ENCODE measurements at regions not wholly inside any gene's neighbourhood (a gene's known extent, or its start where the extent isn't known, plus 50 kb on each side); places are given as distances from the start of the nearest gene placed in this dataset.

- H3K9me1 ChIP-seq (ENCODE audit: control insufficient read depth, insufficient read depth, low read length) = no peaks in the 10 kb centered on the region
- ATAC-seq (no peak), DNase-seq (ENCODE audit: extremely low read depth in 1 of 4, low spot score in 3 of 4) (no peak), FAIRE-seq (no peak)
- no peaks in the 10 kb centered on the region for H3K27me3 ChIP-seq (ENCODE audit: control insufficient read depth in 2 of 2, insufficient read depth in 2 of 2, low read length in 2 of 2)
- no peaks in the 10 kb centered on the region for H3K4me1 ChIP-seq (replicated peaks in 1 of 2; ENCODE audit: control insufficient read depth in 2 of 2, insufficient read depth in 2 of 2, low read length in 2 of 2)
- ChIA-PET POLR2A (no interaction called here), CTCF (ENCODE audit: low intra/inter-chr PET ratio) (no interaction called here)
- H3K9me3 ChIP-seq (replicated peaks; ENCODE audit: control insufficient read depth, insufficient read depth, low read depth, low read length) = no peaks in the 10 kb centered on the region
- no peaks in the 10 kb centered on the region for H4K20me1 ChIP-seq (replicated peaks; ENCODE audit: control insufficient read depth, insufficient read depth, low read length)
- no peak overlapping the region for H3K4me3 ChIP-seq
- H3K27ac ChIP-seq (ENCODE audit: extremely low read depth, low read depth, low read length) = no peak overlapping the region
- intact Hi-C loops (cut with micrococcal nuclease) (no loop called here), in situ Hi-C loops (cut with MboI) (no loop called here)
- no peaks in the 10 kb centered on the region for H3K79me2 ChIP-seq (ENCODE audit: control insufficient read depth, insufficient read depth, low read length)
- H3K36me3 ChIP-seq (ENCODE audit: control insufficient read depth, insufficient read depth, low read length) = no peaks in the 10 kb centered on the region
- H2AFZ ChIP-seq (ENCODE audit: low read depth, low read length) = no peak overlapping the region
- BruUV-seq (replicated peaks) = no TSS peak
- H3K9ac ChIP-seq (ENCODE audit: insufficient read depth in 1 of 2, low read depth in 2 of 2, low read length in 2 of 2) = no peak overlapping the region
- 56% methylated on average over 2 of the region's 2 CpGs for WGBS (ENCODE audit: insufficient coverage, low coverage, missing lambda C conversion rate)
- no peak overlapping the region for H3K4me2 ChIP-seq (ENCODE audit: insufficient read depth, low read length)
- TF ChIP-seq ZNF609 (CRISPR knock-in tag; IDR thresholded peaks at IDR 0.05; ENCODE audit: borderline replicate concordance) (no peak), ZNF165 (CRISPR knock-in tag; IDR thresholded peaks at IDR 0.05; ENCODE audit: borderline replicate concordance) (no peak), DACH1 (IDR thresholded peaks at IDR 0.05; ENCODE audit: partially characterized antibody) (no peak), NR3C1 (CRISPR knock-in tag; IDR thresholded peaks at IDR 0.05) (no peak), ZNF644 (tag; IDR thresholded peaks at IDR 0.05; ENCODE audit: low read depth) (no peak), MEF2D (tag; conservative IDR thresholded peaks at IDR 0.05; ENCODE audit: low read depth) (no peak), ZNF695 (CRISPR knock-in tag; IDR thresholded peaks at IDR 0.05) (no peak), NFYB (IDR thresholded peaks at IDR 0.05; ENCODE audit: extremely low read depth, insufficient read length) (no peak), ZNF263 (CRISPR knock-in tag; IDR thresholded peaks at IDR 0.05; ENCODE audit: borderline replicate concordance) (no peak), CUX1 (CRISPR knock-in tag; IDR thresholded peaks at IDR 0.05) (no peak), PPARD (CRISPR knock-in tag; IDR thresholded peaks at IDR 0.05) (no peak), CCNT2 (IDR thresholded peaks at IDR 0.05; ENCODE audit: borderline replicate concordance, extremely low read depth, insufficient read length, low read depth, low read length) (no peak), MTF1 (CRISPR knock-in tag; IDR thresholded peaks at IDR 0.05; ENCODE audit: borderline replicate concordance) (no peak)
These were observed 452.4 kb downstream of the ZEB2 start for GRCh38 chr2:144067506-144067905.
